ENCODE measurements at regions not wholly inside any gene's neighbourhood (a gene's known extent, or its start where the extent isn't known, plus 50 kb on each side); places are given as distances from the start of the nearest gene placed in this dataset.

DNA sequence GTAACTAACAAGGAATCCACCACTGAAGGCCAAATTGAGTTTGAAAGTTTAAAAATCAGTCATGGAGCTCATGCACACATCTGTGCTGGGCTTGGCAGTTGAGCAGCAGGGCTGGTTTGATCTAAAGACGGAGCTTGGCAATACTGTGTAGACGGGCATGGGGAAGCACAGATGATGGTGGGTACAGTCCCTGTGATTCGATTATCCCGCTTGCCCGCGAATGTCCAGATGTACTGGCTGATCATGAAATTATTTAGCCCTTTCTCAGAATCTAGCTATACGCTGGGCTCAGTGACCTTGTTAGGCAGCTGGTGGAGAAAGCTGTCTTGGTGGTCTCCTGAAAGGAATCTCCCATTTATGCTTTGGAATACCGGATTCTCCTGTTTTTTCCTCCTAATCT is 74.8 kb upstream of the SOX11 start:
- TF ChIP-seq POLR2AphosphoS5 (IDR thresholded peaks at IDR 0.05; ENCODE audit: borderline replicate concordance, low read depth, low read length) = no peak
- no peak for TF ChIP-seq EZH2 (IDR thresholded peaks at IDR 0.05)
